Anterior cingulate cortex (tissue), 58 donors: ENCODE measurements at regions not wholly inside any gene's neighbourhood (a gene's known extent, or its start where the extent isn't known, plus 50 kb on each side); places are given as distances from the start of the nearest gene placed in this dataset.
"Not testable (repeated sequence)": the region's sequence is repeated elsewhere in the genome, so short reads cannot be mapped to it uniquely, and the experiment has no call there.

ENCODE experiments used
- DNase-seq, 58 donors: peaks; one replicate each; lab custom pipeline; 2025; lab: John Stamatoyannopoulos, UW

DNA sequence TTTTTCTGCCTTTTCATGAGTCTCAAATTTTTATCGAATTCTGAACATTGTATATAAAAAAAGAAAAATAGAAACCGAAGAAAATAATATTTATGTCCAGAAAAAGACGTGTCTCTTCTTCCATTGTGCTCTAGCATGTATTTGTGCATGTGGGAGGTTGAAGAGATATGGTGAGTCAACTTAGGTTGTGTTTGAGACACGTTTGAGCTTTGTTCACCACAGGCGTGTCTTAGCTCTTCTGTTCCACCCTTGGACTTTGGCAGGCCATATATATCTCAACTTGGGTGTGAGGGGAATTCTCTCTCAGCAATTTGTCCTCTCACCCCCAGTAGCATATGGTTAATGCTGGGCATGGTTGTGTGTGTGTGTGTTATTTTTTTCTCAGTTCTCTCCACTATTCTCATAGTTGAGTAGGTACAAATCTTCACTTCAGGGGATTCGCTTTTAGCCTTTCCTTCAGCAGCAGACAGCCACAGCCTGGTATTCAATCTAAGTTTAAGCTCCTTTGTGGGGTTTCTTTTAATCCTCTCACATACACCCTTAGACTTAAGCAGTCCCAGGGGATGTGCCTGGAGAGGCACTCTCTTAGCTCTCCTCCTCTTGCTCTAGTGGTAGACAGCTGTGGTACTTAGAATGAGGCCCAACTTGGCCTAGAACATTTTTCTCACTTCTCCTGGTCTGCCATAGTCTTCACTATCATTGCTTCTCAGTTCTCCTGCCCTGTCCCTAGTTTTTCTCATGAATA is 286.5 kb upstream of the RBMS3 start:
- DNase-seq = no peak

DNA sequence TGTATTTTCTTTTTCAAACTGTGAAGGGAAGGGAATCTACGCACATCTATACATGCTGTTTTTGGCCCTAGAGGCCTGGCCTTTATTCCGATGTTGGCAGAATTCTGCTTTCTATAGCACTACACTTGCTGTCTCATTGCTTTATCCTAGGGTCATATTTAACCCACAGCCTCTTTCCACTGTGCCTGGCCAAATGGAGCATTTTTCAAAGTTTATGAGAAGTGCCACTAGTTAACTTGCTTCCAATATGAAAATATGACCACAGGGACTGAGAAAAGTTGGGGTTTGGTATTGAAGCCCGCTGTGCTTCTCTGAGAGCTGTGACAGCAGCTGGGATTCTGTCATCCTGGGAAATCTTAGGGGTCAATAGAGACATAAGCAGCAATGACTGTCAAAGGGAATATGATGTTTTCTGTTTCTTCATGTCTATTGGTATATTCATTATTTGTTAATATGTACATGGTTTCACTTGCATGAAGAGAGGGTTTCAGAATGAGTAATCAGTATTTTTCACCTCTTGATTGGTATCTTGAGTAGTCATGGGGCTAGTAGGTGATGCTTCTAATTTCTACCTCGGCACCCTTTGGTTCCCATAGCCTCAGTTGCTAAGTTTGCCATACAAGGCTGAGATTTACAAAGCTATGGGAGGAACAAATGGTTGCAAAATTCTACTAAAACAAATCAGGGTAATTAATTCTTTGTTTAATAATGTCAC is 275.8 kb upstream of the RBMS3 start:
- no peak for DNase-seq

DNA sequence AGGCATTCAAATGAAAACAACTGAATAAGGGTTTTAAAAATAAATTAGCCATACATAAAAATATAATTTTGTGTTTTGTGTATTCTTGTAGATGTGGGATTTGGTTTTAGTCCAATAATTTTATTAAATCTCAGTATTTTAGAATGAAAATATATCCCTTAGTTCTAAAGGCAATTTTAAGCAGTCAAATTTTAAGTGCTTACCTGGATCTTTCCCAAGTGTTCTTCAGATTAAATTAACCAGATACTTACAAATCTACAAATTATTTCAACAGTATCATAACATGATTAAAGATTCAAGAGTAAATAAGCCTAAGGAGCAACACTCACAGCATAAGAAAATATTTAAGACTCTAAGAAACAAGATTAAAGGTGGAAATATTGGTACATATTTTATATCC is 275.0 kb upstream of the RBMS3 start:
- no peak for DNase-seq

DNA sequence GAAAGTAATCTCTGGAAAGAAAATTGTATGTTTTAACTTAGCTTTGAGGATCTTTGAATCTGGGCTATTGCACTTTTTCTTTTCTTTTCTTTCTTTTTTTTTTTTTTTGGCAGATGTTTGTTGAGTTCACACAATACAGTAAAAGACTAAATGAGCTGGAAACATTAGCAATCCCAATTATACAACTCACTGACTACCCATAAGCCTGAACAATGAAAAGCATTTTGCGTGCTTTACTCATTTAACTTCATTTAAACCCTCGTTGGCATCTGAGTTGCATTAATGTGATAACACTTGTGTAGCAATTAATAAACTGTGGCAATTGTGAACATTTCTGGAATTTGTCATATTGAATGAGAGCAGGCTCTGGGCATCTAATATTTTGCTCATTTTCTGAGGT is 269.4 kb upstream of the RBMS3 start:
- DNase-seq = no peak

DNA sequence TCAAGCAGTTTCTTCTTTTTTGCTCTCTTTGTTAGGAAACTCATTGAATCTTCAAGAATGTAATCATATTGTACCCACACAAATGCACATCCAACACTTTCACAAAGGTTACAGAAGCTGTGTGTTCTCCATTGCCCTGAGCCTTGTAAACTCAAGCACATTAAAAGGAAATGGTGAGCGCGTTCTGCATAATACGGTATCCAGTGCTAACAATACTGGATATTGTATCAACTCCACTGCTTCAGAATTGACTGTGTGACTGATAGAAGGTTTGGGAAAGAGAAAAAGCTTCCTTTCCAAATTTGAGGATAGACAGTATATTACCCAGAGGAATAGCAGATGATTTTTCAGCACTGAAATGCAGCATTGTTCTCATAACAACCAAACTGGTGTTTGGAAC is 268.9 kb upstream of the RBMS3 start:
- no peak for DNase-seq

DNA sequence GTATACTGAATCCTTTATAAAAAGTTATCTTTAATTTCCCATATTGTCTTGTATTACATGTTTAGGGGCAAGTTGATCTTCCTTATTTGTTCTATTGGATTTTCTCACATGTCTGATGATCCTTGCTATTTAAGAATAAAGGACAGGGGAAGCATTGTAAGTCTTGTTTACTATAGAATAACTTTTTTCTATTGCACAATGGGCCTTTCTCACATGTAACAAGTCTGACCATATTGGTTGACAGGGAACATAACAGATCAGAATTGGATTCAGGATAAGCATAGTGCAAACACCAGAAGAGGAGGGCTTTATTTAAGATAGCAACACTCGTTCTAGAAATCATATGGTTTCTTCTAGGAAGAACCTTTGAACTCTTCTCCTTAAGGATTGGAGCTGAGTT is 257.9 kb upstream of the RBMS3 start:
- DNase-seq = no peak

DNA sequence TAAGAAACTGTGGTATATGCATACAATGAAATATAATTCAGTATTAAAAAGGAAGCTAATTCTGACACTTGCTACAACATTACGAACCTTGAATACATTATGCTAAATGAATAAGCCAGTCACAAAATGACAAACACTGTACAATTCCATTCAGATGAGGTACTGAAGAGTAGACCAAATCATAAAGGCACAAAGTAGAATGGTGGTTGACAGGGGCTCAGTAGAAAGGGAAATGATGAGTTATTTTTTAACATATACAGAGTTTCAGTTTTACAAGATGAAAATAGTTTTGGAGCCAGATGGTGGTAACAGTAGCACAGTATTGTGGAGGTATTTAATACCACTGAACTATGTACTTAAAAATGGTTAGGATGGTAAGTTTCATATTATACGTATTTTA is 254.6 kb upstream of the RBMS3 start:
- DNase-seq = no peak

DNA sequence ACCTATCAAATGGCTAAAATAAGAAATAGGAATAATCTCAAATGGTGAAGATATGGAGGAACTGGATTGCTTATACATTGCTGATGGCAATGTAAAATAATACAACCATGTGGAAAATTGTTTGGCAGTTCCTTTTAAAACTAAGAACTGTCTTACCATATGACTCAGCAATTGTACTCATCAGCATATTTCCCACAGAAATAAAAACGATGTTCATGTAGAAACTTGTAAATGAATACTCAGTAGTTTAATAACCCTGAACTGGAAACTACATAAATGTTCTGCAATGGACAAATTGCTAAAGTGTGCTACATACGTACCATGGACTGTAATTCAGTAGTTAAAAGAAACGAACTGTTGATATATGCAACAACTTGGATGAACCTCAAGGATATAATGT is 253.9 kb upstream of the RBMS3 start:
- no peak for DNase-seq

DNA sequence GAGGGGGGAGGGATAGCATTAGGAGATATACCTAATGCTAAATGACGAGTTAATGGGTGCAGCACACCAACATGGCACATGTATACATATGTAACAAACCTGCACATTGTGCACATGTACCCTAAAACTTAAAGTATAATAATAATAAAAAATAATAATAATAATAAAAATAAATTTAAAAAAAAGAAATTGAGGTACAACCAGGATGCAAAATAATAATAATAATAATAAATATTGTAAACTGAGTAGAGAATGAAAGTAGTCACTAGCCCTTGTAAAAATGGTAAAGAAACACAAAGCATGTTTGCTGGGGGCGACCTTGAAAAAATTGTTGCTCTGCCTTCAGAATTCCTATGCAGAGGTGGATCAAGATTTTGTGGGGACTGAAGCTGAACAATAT is 249.7 kb upstream of the RBMS3 start:
- DNase-seq = not testable (repeated sequence)

DNA sequence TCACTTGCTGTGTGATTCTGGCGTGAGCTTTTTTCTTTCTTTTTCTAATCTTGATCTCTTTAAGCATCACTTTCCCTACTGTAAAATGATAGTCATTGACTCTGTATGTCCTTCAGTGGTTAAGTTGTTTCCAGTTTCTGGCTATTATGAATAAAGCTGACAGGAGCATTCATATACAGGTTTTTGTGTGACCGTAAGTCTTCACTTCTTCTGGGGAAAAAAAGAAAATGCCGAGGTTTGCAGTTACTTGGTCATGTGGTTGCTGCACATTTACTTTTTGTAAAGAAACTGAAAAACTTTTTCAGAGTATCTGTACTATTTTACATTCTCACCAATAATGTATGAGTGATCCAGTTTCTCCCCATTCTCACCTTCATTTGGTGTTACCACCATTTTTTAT is 247.4 kb upstream of the RBMS3 start:
- no peak for DNase-seq

DNA sequence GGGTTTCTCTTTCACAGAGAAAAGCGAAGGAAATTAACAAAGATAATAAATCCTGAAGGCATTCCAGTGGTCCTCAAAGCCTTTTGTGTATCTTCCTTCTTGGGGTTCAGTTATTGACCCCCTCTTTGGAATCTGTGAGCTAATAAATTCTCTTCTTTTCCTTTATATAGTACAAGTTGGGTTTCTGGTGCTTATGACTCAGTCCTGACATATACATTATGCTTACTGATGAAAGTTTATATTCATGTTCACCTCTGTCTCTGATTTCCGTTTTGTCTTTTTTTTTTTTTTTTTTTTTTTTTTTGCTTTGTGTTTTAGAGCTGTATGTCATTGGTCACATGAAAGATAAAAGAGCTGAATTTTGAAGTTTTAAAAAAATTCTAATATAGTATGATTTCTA is 230.7 kb upstream of the RBMS3 start:
- DNase-seq = no peak

DNA sequence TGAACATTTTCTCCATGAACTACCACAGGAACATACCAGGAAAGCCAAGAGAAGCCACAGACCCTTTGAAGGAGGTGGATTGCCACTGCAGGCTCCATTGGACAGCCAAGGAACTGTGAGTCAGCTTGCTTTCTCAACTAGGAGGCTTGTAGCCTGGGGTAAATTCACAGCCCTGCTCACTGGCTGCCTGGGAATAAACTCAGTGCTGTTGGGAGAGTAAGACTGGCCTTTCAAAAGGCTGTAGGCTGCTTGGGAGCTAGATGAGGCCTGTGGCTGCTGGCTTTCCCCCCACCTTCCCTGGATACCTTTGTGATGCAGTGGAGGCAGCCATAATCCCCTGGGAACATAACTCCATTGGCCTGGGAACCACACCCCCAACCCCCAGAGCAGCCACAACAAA is 223.5 kb upstream of the RBMS3 start:
- no peak for DNase-seq

DNA sequence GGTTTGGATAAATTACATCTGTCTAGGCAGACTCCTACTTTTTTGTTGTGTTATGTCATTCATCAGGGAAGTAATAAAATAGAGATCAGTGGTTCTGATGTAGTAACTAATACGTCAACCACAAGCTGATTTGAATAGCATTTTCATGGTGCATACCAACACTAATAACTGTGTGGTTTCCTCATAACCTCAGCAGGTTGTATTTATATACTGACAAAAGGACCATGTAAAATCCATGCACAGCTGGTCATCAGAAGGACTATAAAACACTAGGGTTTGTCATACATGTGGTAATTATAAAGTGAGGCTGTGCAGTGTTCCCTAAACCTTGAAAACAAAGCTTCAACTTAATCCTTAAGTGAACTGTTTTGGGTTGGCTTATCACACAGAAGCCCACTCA is 216.8 kb upstream of the RBMS3 start:
- no peak for DNase-seq

DNA sequence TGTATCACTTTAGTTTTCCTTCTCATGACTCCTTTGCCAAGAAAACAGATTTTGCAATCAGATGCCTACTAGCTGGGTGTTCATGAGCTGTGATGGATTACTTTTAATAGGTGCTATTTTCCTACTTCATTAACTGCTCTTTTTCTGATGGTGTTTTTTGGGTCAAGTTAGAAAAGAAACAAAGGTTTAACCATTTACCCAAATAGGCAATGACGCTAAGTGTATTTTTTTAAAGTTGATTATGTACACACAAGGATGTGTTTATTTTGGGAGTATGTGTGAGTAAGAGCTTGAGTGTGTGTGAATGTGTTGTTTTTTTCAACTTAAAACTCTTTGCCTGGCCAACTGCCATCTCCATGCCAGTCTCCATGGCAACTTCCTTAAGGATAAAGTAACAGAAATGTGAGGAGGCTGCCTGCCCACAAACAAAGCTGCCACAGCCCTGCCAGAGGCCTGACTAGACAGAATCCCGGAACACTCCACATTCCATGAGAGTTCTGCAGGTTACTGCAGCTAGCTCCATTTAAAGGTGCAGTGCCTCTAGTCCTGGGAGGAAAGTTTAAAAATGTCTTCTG is 215.6 kb upstream of the RBMS3 start:
- DNase-seq = peak in 55 of 58 donors; percentile 1 to 89 (median 49)

DNA sequence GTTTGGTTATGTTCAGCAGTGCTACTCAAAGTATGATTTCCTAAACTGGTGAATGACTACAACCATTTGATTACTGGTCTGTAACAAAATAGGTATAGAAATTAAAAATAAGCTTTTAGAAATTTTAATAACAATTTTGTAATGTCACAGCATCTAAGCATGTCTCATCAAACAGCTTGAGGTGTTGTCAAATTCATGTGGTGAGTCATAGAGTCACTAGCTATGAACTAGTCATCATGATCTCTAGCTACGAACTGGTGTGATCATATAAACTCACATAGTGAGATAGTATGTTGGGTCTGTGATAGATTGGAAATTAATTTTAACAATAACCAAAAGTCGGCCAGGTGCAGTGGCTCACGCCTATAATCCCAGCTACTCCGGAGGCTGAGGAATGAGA is 213.9 kb upstream of the RBMS3 start:
- no peak for DNase-seq

DNA sequence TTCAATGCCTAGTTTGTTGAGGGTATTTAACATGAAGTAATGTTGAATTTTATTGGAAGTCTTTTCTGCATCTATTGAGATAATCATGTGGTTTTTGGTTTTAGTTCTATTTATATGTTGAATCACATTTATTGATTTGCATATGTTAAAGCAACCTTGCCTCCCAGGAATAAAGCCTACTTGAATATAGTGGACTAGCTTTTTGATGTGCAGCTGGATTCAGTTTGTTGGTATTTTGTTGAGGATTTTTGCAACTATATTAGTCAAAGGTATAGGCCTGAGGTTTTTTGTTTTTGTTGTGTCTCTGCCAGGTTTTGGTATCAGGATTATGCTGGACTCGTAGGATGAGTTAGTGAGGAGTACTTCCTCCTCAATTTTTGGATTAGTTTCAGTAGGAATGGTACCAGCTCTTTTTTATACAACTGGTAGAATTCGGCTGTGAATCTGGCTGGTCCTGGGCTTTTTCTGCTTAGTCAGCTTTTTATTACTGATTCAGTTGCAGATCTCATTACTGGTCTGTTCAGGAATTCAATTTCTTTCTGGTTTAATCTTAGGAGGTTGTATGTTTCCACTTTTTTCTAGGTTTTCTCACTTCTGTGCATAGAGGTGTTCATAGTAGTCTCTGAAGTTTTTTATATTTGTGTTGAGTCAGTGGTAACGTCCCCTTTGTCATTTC is 209.8 kb upstream of the RBMS3 start:
- no peak for DNase-seq

DNA sequence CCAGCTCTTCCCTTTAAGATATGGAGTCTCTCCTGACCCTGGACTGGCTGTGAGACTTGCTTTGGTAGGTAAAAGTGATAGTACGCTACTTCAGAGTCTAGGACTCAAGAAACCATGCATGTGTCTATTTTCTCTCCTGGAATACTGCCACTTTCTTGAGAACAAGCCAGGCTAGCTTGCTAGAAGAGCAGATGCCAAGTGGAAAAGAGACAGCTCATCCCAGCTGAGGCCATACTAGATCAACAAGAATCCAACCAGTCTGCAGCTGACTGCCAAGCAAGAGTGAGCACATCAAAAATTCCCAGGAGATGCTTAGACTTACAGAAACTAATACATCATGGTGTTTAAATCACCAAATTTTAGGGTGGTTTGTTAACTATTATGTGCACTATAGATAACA is 208.3 kb upstream of the RBMS3 start:
- no peak for DNase-seq

DNA sequence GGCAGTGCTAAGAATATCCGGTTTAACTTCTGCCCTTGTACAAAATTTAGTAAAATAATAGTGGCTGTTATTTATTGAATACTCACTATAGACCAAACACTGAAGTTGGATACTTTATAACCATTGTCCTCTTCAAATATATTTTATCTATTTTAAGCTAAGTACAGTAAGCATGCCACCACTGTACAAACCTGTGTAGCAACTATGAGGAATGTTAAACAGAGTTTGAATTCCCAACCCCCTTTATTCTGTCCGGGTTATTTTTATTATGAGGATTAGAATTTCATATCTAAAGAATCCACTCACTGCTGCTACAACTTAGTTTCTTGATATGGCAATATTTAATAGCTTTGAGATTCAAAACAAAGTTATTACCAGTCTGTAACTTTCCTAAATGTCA is 203.5 kb upstream of the RBMS3 start:
- DNase-seq = no peak

DNA sequence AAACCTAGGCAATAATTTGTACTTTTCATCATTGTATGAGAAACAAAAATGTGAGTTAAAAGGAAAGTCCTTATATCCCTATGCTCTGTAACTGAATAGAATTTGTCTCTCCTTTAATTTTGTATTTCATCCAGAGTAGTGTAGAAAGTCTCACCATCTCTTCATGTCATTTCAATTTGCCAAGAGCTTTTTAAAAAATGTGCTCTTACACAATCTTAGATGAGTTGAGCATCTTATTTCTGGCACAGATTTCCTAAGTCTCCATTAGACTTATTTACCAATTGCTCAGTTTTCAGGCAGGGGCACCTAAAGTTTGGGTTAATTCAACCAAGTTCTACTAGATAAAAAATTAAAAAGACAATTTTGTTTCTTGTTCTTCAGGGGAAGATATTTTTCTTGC is 201.5 kb upstream of the RBMS3 start:
- DNase-seq = no peak

DNA sequence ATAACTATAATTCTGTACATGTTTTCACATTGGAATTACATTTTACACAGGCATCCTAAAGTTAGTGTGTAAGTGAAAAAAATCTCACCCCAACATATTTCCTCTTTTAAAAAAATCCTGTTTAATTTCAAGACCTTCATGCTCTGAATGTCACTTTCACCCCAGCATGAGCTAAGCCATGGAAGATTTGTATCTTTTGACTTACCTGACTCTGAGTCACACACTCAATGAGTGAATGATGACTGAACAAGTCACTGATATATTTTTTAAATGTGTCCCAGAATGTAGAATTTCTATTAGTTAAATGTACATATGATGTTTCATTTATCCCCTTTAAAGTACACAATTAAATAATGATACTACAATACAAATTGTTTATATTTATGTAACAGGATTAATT is 199.9 kb upstream of the RBMS3 start:
- no peak for DNase-seq

DNA sequence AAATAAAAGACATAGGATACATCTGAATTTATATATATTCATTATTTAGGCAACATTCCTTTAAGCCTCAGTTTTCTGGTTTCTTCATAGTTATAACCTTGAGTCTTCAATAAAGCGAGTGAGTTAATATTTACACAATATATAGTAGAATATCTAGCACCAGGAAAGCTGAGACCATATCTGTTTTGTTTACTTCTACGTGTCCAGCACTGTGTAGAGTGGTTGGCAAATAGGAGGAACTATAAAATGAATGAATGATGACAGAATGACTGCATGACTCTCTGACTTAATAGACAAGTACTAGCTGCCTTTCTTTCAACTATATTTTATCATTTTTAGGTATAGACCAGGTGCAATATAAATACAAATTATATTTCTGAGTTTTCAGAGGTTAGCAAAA is 197.8 kb upstream of the RBMS3 start:
- DNase-seq = no peak

DNA sequence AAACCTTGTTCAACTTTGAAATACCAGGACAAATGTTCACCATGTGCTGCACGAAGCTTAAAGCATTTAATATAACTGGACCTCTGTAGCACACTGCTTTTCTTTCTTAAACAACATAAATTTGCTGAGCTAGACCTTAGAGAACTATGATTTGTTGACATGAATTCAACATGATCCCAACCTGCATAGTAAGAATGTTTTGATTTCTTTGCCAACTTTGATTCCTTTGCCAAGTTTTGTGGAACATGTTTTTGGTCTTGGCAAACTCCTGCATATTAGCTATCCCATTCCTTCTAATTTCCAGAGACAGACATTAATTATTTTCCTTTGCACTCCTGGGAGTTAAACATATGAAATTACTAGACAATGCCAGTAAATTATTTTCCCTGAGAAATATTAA is 197.2 kb upstream of the RBMS3 start:
- DNase-seq = no peak
